Stomach (tissue), 4 donors: ENCODE measurements at regions not wholly inside any gene's neighbourhood (a gene's known extent, or its start where the extent isn't known, plus 50 kb on each side); places are given as distances from the start of the nearest gene placed in this dataset.

Experiments used
- POLR2A ChIP-seq, 4 donors: fragments of 450-650 bp; IDR thresholded peaks; one replicate each; pipeline ENCODE4 v1.6.1; 2016; ENCODE audit warnings: antibody characterized with exemption in 4 of 4, control low read depth in 2 of 4, mild to moderate bottlenecking in 1 of 4, moderate library complexity in 1 of 4
- POLR2AphosphoS5 ChIP-seq, 3 donors: sonication (generic); formaldehyde crosslinking; IDR thresholded peaks; one replicate each; pipeline ENCODE4 v1.6.1; 2016; ENCODE audit warnings: antibody characterized with exemption in 3 of 3
- TF ChIP-seq, protein P1 (sequence below), 7 experiments: fragments of 450-650 bp in 4 of 7; fragments of 200-600 bp in 3 of 7; sonication (generic) in 3 of 7; IDR thresholded peaks; one replicate each; pipeline ENCODE4 v1.5.1; 2016 to 2019; ENCODE audit warnings: antibody characterized with exemption in 7 of 7, control low read depth in 2 of 7, mild to moderate bottlenecking in 1 of 7

DNA sequence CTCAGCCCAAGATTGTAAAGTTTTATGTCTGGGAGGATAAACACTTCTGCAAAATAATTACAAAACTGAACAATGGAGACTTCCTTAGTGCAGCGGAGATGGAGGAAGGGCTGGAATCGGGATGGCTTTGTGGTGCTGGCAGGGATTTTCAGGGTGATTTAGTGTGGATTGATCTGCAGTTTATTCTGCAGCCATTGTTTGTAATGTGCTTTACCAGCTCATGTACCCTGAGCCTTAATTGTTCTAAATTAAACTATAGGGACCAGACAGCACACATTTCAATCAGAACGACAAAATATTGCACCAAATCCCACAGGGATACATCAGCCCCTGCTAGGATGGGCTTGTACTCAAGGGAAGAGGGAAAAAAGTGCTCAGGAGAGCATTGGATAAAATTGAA, 103.2 kb upstream of the ONECUT1 start:
- TF ChIP-seq POLR2AphosphoS5 (IDR thresholded peaks at IDR 0.05) (no peak), POLR2A (IDR thresholded peaks at IDR 0.05) (no peak)
- TF ChIP-seq, protein P1, sequence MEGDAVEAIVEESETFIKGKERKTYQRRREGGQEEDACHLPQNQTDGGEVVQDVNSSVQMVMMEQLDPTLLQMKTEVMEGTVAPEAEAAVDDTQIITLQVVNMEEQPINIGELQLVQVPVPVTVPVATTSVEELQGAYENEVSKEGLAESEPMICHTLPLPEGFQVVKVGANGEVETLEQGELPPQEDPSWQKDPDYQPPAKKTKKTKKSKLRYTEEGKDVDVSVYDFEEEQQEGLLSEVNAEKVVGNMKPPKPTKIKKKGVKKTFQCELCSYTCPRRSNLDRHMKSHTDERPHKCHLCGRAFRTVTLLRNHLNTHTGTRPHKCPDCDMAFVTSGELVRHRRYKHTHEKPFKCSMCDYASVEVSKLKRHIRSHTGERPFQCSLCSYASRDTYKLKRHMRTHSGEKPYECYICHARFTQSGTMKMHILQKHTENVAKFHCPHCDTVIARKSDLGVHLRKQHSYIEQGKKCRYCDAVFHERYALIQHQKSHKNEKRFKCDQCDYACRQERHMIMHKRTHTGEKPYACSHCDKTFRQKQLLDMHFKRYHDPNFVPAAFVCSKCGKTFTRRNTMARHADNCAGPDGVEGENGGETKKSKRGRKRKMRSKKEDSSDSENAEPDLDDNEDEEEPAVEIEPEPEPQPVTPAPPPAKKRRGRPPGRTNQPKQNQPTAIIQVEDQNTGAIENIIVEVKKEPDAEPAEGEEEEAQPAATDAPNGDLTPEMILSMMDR (IDR thresholded peaks at IDR 0.05): no peak
